NB4 (cell line): ENCODE measurements at regions not wholly inside any gene's neighbourhood (a gene's known extent, or its start where the extent isn't known, plus 50 kb on each side); places are given as distances from the start of the nearest gene placed in this dataset.

Experiments used
- DNase-seq: peaks from one replicate; pipeline ENCODE4 v3.0.0; 2010; ENCODE audit warnings: low read depth
- H3K4me3 ChIP-seq: one replicate; pipeline ENCODE4 v1.5.1; 2011; ENCODE audit warnings: mild to moderate bottlenecking, low read depth, low read length, moderate library complexity
- CTCF ChIP-seq: IDR thresholded peaks from one replicate; pipeline ENCODE4 v1.5.1; 2012; ENCODE audit warnings: low read depth, low read length
- MAX ChIP-seq: IDR thresholded peaks from 2 replicates; pipeline ENCODE4 v1.6.1; 2011; ENCODE audit warnings: low read depth, low read length
- MYC ChIP-seq: IDR thresholded peaks from 2 replicates; pipeline ENCODE4 v1.6.1; 2011; ENCODE audit warnings: low read depth, low read length
- POLR2A ChIP-seq: IDR thresholded peaks from 2 replicates; pipeline ENCODE4 v1.6.1; 2011; ENCODE audit warnings: mild to moderate bottlenecking; ENCODE audit not compliant: insufficient read length; ENCODE audit errors: extremely low read depth

- TF ChIP-seq MYC, result no peak
- no peak for TF ChIP-seq MAX
- TF ChIP-seq CTCF, result no peak
- TF ChIP-seq POLR2A, result no peak
- no peak for DNase-seq
- H3K4me3 ChIP-seq, result no peak overlapping the region
These were observed 359.1 kb upstream of the SLC35B3 start for GRCh38 chr6:8794420-8794819.

- H3K4me3 ChIP-seq, result no peak overlapping the region
- TF ChIP-seq CTCF (no peak), POLR2A (no peak), MYC (no peak), MAX (no peak)
- DNase-seq, result no peak
These were observed 354.5 kb upstream of the SLC35B3 start for GRCh38 chr6:8789878-8790277.

GRCh38 chr6:8785223-8785622 lies 349.9 kb upstream of the SLC35B3 start:
- no peak overlapping the region for H3K4me3 ChIP-seq
- no peak for TF ChIP-seq MYC
- no peak for TF ChIP-seq CTCF
- DNase-seq, result no peak

GRCh38 chr6:8783191-8783590 lies 347.8 kb upstream of the SLC35B3 start:
- no peak overlapping the region for H3K4me3 ChIP-seq
- DNase-seq, result no peak
- TF ChIP-seq MAX, result no peak
- TF ChIP-seq CTCF, result no peak
- no peak for TF ChIP-seq POLR2A
- TF ChIP-seq MYC, result no peak

GRCh38 chr6:8780653-8781052 lies 345.3 kb upstream of the SLC35B3 start:
- TF ChIP-seq CTCF (no peak), MYC (no peak), MAX (no peak), POLR2A (no peak)
- H3K4me3 ChIP-seq, result no peak overlapping the region
- no peak for DNase-seq

- DNase-seq, result no peak
- TF ChIP-seq MYC (no peak), CTCF (no peak), POLR2A (no peak), MAX (no peak)
- no peak overlapping the region for H3K4me3 ChIP-seq
These were observed 329.4 kb upstream of the SLC35B3 start for GRCh38 chr6:8764733-8765132.
